B cell (primary cell): ENCODE measurements at regions not wholly inside any gene's neighbourhood (a gene's known extent, or its start where the extent isn't known, plus 50 kb on each side); places are given as distances from the start of the nearest gene placed in this dataset.

Source experiments
- EZH2 ChIP-seq: IDR thresholded peaks from 2 replicates; pipeline ENCODE4 v1.6.1; 2012; ENCODE audit warnings: borderline replicate concordance, low read depth, mild to moderate bottlenecking, moderate library complexity, low read length; ENCODE audit not compliant: insufficient read depth, poor library complexity, severe bottlenecking
- TF ChIP-seq, protein P1 (sequence below): fragments of 200-600 bp; IDR thresholded peaks from one replicate; pipeline ENCODE4 v1.8.0; 2022; ENCODE audit warnings: antibody characterized with exemption, mild to moderate bottlenecking

- TF ChIP-seq, protein P1, sequence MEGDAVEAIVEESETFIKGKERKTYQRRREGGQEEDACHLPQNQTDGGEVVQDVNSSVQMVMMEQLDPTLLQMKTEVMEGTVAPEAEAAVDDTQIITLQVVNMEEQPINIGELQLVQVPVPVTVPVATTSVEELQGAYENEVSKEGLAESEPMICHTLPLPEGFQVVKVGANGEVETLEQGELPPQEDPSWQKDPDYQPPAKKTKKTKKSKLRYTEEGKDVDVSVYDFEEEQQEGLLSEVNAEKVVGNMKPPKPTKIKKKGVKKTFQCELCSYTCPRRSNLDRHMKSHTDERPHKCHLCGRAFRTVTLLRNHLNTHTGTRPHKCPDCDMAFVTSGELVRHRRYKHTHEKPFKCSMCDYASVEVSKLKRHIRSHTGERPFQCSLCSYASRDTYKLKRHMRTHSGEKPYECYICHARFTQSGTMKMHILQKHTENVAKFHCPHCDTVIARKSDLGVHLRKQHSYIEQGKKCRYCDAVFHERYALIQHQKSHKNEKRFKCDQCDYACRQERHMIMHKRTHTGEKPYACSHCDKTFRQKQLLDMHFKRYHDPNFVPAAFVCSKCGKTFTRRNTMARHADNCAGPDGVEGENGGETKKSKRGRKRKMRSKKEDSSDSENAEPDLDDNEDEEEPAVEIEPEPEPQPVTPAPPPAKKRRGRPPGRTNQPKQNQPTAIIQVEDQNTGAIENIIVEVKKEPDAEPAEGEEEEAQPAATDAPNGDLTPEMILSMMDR: no peak
- no peak for TF ChIP-seq EZH2
Observed at GRCh38 chr14:30218907-30219306, 291.3 kb upstream of the PRKD1 start.
